Psoas muscle (tissue), 7 donors: ENCODE measurements at regions not wholly inside any gene's neighbourhood (a gene's known extent, or its start where the extent isn't known, plus 50 kb on each side); places are given as distances from the start of the nearest gene placed in this dataset.
A peak's percentile ranks its signal among the peaks of the same experiment; 100 is the strongest.

Source experiments
- ATAC-seq, 4 donors: fragments of 200-7000 bp; cut with Tn5 transposase; one replicate each; pipeline ENCODE4 v1.9.1; 2020; ENCODE audit warnings: moderate library complexity in 3 of 4, mild to moderate bottlenecking in 2 of 4
- DNase-seq, 2 donors: peaks; one replicate each; pipeline ENCODE4 v3.0.0-alpha.2; 2020
- H3K27ac ChIP-seq: fragments of 200-600 bp; one replicate; pipeline ENCODE4 v1.8.0; 2022
- H3K27me3 ChIP-seq, 3 donors: fragments of 200-600 bp in 1 of 3; one replicate each; pipeline versions ENCODE4 v1.6.1 to v1.8.0; 2013 to 2022; ENCODE audit warnings: low read length in 2 of 3, mild to moderate bottlenecking in 2 of 3, moderate library complexity in 1 of 3; ENCODE audit not compliant: insufficient read depth in 3 of 3
- H3K36me3 ChIP-seq, 2 donors: fragments of 200-600 bp in 1 of 2; one replicate each; pipeline versions ENCODE4 v1.6.1 to v1.8.0; 2013 to 2022; ENCODE audit warnings: low read depth in 1 of 2, mild to moderate bottlenecking in 1 of 2, moderate library complexity in 1 of 2; ENCODE audit not compliant: insufficient read depth in 1 of 2
- H3K4me1 ChIP-seq: fragments of 200-600 bp; one replicate; pipeline ENCODE4 v1.8.0; 2022
- H3K4me3 ChIP-seq: fragments of 200-600 bp; one replicate; pipeline ENCODE4 v1.8.0; 2022; ENCODE audit warnings: mild to moderate bottlenecking
- H3K9me3 ChIP-seq: fragments of 200-600 bp; one replicate; pipeline ENCODE4 v1.8.0; 2022
- WGBS, 3 donors: extraction: QIAGEN DNeasy Blood & Tissue Kit; methylation state at CpG; one replicate each; pipeline versions ENCODE4 v1.1.6 to v1.1.7; 2013; 5-methylcytosine and 5-hydroxymethylcytosine counted together
- intact Hi-C, 2 donors: fragments of 100-400 bp; cut with DNase I; formaldehyde crosslinking; loops; one replicate each; pipeline versions ENCODE4 v1.11.0 to v1.14.2; 2022
- TF ChIP-seq, protein P1 (sequence below): fragments of 200-600 bp; IDR thresholded peaks from one replicate; pipeline ENCODE4 v1.8.0; 2022; ENCODE audit warnings: antibody characterized with exemption
- donor health status: healthy with polysubstance abuse.
- donor health status: DM: no; HTN: no; CAD: no; lungs with moderate emphysema.
- donor health status: Bipolar disorder and iron deficiency.
- donor health status: healthy.
- donor health status: DM: yes; HTN: yes; CAD: no.
- donor health status: DM: no; HTN: no; CAD: no.
- donor health status: DM: yes; HTN: yes; CAD: no.

DNA sequence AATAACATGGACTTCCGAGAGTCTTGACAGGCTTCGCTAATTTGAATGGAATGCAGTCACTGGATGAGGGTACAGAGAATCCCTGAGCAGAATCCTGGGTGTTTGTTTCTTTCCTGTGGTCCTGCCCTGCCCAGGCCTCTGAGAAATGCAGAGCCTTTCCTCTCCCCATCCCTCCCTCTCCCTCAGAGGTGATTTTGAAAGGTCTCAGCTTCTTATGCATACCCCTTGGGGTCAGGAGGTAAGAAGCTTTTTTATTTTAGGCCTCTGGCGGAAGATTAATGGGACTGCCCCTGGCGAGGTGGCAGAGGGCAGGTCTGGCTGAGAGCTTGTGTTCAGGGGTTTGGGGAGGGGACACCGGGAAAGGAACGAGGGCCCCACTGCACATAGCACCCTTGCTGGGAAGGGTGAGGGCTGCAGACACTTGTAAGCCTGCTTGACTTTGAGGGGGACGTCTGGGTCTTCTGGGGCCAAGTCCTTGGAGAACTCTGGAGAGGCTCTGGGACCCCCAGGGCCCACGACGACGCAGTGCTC lies 116.5 kb upstream of the SLC45A1 start:
- Histone ChIP-seq H3K27ac (peak overlapping the region; percentile 53), H3K4me3 (no peak overlapping the region), H3K4me1 (no peaks in the 10 kb centered on the region), H3K36me3 (no peaks in the 10 kb centered on the region), H3K27me3 (no peaks in the 10 kb centered on the region), H3K9me3 (no peaks in the 10 kb centered on the region)
- TF ChIP-seq, protein P1, sequence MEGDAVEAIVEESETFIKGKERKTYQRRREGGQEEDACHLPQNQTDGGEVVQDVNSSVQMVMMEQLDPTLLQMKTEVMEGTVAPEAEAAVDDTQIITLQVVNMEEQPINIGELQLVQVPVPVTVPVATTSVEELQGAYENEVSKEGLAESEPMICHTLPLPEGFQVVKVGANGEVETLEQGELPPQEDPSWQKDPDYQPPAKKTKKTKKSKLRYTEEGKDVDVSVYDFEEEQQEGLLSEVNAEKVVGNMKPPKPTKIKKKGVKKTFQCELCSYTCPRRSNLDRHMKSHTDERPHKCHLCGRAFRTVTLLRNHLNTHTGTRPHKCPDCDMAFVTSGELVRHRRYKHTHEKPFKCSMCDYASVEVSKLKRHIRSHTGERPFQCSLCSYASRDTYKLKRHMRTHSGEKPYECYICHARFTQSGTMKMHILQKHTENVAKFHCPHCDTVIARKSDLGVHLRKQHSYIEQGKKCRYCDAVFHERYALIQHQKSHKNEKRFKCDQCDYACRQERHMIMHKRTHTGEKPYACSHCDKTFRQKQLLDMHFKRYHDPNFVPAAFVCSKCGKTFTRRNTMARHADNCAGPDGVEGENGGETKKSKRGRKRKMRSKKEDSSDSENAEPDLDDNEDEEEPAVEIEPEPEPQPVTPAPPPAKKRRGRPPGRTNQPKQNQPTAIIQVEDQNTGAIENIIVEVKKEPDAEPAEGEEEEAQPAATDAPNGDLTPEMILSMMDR, result no peak
- peak in 1 of 2 donors; percentile 14 for DNase-seq
- 81 to 89% (median 86%) methylated on average over 10 of the region's 10 CpGs for WGBS, 3 donors
- no peak for ATAC-seq
- intact Hi-C loops, result no loop called here

GRCh38 chr1:8200317-8201115 lies 117.4 kb upstream of the SLC45A1 start:
- Histone ChIP-seq H3K36me3 (no peaks in the 10 kb centered on the region), H3K9me3 (no peaks in the 10 kb centered on the region), H3K4me1 (no peaks in the 10 kb centered on the region), H3K4me3 (no peak overlapping the region), H3K27ac (no peak overlapping the region), H3K27me3 (no peaks in the 10 kb centered on the region)
- intact Hi-C loops, result no loop called here
- no peak for ATAC-seq
- no peak for DNase-seq
- 92 to 98% (median 93%) methylated on average over 18 of the region's 18 CpGs for WGBS, 3 donors
- TF ChIP-seq, protein P1, result no peak

- ATAC-seq, result no peak
- no peaks in the 10 kb centered on the region for H3K4me1 ChIP-seq
- no peak for DNase-seq
- WGBS, 3 donors, result 94 to 98% (median 95%) methylated on average over 6 of the region's 6 CpGs
- no peak overlapping the region for H3K27ac ChIP-seq
- TF ChIP-seq, protein P1, result no peak
- H3K27me3 ChIP-seq, result no peaks in the 10 kb centered on the region
- intact Hi-C loops, result no loop called here
- H3K36me3 ChIP-seq, result no peaks in the 10 kb centered on the region
- no peak overlapping the region for H3K4me3 ChIP-seq
- no peaks in the 10 kb centered on the region for H3K9me3 ChIP-seq
These were observed 119.4 kb upstream of the SLC45A1 start for GRCh38 chr1:8198522-8198921.

GRCh38 chr1:8197493-8198282 lies 120.2 kb upstream of the SLC45A1 start:
- Histone ChIP-seq H3K4me1 (no peaks in the 10 kb centered on the region), H3K9me3 (no peaks in the 10 kb centered on the region), H3K27me3 (no peaks in the 10 kb centered on the region), H3K27ac (no peak overlapping the region), H3K36me3 (no peaks in the 10 kb centered on the region), H3K4me3 (no peak overlapping the region)
- 56 to 69% (median 57%) methylated on average over 20 of the region's 20 CpGs for WGBS, 3 donors
- intact Hi-C loops, result no loop called here
- DNase-seq, result peak; percentile 64 to 73
- TF ChIP-seq, protein P1, result no peak
- ATAC-seq, result peak in 3 of 4 donors; percentile 27 to 51 (median 47)
